ENCODE measurements at regions not wholly inside any gene's neighbourhood (a gene's known extent, or its start where the extent isn't known, plus 50 kb on each side); places are given as distances from the start of the nearest gene placed in this dataset.
"Not testable (repeated sequence)": the region's sequence is repeated elsewhere in the genome, so short reads cannot be mapped to it uniquely, and the experiment has no call there.

DNA sequence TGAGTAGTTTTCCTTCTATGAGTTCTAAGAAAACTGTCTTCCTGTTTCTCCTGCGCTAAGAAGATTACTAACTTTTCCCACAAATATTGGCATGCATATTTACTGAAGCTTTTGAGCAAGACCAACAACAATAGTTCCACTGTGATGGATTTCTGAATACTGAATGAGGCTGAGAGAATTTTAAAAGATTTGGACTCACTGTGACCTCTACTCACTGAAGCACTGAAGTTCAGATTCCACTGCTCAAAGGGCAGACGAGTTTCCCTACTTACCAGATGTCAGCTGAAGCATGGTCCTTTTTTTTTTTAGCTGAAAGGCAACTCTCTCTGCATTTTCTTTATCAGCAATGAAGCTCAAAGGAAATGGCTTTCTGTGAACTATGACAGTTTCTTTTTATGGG is 718.5 kb downstream of the RFPL4B start:
- no peak for DNase-seq

DNA sequence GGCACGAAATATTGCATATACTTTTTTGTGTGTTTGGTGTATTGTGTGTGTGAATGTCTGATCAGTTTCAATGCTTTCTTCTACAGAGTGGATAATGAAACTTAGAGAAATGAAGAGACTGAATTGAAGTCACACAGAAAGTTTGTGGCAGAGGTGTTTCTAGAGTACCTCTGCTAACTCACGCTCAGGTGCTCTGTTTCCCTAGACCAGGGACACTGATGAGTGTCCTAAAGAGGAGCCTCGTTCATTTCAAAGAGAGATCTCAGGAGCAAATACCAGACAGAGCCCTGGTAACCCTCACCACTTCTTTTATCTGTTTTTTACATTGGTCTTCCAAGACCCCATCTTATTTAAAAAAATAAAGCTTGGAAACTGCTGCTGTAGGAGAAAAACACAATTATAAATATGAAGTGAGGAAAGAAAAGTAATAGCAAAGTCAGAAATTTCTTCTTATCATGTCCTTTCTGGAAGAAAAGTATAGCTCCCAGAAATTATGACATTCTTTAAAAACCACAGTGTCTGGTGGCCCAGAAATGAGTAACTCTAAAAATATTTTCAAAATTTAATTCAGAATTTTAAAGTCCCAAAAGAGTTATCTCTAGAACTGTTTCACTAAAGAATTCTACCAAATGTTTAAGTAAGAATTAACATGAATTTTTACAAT is 720.6 kb downstream of the RFPL4B start:
- no peak for DNase-seq

DNA sequence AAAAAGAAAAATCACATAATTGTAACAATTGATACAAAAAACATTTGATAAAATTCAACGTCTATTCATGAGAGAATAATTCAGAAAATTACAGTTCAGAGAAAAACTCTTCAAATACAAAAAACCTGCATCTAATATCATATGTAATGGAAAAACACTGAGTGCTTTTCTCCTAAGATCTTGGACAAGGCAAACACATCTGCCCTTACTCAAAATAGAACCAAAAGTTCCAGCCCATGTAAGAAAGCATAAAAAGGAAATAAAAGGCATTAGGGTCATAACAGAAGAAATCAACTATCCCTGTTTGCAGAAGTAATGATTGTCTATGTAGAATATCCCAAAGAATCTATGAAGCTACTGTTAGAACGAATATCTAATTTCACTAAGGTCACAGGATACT is 721.4 kb downstream of the RFPL4B start:
- no peak for DNase-seq

DNA sequence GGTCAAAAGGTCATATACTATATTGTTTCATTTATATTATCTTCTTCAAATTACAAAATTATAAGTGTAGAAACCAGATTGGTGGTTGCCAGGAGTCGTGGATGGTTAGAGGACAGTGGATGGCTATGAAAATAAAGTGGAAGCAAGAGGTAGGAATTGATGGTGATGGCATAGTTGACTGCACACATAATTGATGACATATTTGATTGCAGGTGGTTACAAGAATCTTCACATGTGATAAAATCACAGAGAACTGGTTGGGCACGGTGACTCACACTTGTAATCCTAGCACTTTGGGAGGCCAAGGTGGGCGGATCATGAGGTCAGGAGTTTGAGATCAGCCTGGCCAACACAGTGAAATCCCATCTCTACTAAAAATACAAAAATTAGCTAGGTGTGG is 723.6 kb downstream of the RFPL4B start:
- DNase-seq = not testable (repeated sequence)

- no peak for DNase-seq
Measured at GRCh38 chr6:113073611-113074191, 726.6 kb downstream of the RFPL4B start.

- no peak for DNase-seq
Measured at GRCh38 chr6:113076116-113076515, 729.0 kb downstream of the RFPL4B start.

DNA sequence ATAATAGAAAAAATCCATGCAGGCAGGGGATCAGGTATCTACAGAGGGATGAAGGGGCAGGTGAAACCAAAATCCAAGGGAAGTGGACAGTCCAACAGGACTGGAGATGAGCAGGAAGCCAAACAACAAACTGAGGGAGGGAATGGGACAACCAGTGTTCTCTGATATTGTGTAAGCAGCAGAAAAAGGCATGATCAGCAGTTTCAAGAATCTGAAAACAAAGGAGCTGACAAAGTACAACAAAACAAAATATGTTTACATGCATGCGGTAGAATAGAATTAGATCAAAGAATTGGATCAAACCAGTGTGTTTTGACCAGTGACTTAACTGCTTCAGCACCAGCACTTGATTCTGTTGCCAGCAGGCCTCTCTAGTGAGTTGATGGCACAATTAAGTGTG is 729.7 kb downstream of the RFPL4B start:
- DNase-seq = no peak

DNA sequence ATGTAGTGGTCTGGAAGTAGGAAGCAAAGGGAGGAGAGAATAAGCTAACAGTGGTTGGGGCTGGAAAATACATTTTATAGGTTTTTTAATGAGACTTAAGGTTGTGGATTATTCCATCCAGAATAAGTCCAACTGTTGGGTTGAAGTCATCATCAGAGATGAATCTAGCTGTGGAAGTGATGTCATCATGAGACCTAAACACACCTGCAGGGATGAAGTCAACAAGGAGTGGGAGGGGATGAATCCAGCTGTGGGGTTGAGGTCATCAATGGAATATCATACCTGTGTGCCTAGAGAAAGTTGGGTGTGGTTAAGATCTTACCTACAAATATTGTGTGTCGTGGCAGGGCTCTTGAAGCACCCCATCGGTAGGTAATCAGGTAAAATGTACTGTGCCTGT is 730.7 kb downstream of the RFPL4B start:
- no peak for DNase-seq

- no peak for DNase-seq
Measured at GRCh38 chr6:113078791-113079190, 731.7 kb downstream of the RFPL4B start.

DNA sequence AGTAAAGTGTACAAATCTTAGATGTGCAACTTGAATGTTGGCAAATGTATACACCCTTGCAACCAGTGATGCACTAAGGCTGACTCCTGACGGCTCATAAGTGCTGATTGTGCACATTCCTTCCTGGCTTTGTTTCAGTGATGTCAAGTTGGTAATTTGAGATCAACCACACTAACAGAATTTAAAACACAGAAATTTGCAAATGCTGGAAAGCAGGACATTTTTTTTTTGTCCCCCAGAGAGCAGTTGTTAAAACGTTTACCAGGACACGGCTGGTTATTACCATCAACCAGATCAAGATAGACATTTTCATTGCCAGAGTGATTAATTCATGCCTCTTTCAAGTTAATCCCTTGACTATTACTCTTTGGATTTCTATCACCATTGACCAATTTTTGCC is 735.6 kb downstream of the RFPL4B start:
- DNase-seq = no peak

DNA sequence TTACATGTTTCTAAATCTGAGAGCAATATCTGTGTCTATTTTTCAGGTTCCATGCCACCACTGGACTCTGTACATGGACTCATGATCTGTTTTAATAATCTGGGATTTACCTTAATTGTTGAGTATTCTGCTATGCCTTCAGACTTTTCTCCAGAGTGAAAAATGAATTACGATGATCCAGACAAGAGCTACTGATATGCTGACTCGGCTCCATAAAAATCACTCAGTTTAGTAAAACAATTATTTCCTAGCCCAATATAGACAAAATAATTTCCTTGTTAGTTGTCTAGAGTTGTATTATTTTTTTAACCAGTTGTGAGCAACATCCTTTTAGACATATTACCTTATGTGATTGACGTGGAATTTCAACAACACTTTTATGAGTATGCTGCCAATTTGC is 736.8 kb downstream of the RFPL4B start:
- DNase-seq = no peak

- DNase-seq = no peak
Measured at GRCh38 chr6:113089056-113089455, 741.9 kb downstream of the RFPL4B start.

DNA sequence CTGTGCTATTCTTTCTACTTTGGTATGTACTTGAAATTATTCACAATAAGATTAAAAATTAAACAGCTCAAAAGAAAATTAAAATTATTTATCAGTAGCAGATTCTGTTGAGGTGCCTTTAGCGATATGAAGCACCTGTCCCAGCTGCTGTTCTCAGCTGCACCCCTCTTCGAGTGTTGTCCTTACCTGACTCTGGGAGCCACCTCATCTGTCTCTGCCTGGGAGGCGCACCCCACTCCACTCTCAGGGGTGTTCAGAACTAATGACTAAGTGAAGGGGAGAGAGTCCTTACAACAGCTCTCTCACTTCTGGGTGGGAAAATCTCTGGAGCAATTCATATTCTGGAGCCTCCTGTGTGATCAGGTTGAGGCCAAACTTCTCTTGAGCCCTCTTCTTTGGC is 745.7 kb downstream of the RFPL4B start:
- no peak for DNase-seq

- DNase-seq = no peak
Measured at GRCh38 chr6:113094779-113095178, 747.6 kb downstream of the RFPL4B start.

- DNase-seq = no peak
Measured at GRCh38 chr6:113095841-113096240, 748.7 kb downstream of the RFPL4B start.

DNA sequence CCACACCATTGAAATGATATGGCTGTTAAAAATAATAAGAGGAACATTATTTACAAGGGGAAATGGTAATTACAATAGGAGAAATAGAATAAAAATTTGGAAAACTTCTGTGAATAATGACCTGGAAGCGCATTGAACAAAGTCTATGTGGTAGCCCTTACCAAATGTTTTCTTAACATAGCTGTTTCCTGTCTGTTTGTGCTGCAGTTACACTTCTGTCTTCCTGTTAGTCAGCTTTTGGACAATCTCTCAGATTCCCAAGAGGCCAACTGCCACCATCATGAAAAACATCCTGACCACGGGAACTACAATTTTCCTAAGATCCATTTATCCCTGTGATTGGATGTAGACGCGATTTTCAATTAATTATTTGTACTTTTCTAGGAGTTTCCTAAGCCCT is 754.4 kb upstream of the MARCKS start:
- DNase-seq = peak; percentile 2

DNA sequence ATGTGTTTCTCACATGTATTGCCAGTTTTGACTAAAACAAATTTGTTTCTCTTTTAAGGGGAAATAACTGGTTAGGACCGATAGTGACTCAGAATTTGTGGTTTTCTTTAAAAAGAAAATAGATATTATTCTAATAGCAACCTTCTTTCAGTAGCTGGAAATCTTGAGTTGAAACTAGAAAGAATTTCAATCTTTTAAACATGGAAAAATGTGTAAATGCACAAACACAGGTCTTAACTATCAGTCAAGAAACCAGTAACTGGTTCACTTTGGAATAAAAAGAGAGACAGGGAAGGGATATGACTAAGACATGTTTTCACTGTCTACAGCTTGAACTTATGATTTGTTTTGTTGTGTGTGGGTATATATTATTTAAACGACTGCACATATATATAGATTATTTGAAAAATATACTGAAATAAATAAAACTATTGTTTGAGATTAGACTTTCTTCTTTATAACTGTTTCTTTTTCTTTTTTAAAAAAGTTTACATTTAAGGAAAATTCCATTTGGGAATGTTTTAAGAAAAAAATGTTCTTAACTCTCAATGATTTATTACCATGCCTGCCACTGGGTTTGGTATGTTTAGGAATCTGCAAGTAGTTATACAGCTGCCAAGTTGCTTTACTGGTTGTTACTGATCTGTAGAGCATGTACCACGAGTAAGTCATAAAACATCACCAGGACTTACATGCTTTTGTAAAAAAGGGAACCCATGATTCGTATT is 753.3 kb upstream of the MARCKS start:
- DNase-seq = peak; percentile 73

GRCh38 chr6:113104541-113104940 is 752.6 kb upstream of the MARCKS start:
- no peak for DNase-seq

DNA sequence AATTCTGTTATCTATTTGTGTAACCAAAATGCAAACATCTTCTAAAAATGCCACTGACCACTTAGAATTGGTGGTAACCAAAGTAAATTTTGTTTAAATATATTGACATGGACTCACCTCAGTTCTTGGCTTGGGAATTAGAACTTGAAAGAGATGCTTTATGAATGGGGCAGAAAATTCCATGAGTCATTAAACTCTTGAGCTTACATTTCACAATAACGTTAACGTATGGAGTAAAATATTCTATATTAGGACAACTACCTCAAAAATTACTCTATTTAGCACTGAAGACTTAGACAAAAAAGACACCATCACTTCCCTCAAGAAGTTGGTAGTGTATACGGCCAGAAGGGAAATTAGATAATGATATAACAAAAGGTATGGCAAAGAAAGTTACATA is 752.2 kb upstream of the MARCKS start:
- peak; percentile 60 for DNase-seq

DNA sequence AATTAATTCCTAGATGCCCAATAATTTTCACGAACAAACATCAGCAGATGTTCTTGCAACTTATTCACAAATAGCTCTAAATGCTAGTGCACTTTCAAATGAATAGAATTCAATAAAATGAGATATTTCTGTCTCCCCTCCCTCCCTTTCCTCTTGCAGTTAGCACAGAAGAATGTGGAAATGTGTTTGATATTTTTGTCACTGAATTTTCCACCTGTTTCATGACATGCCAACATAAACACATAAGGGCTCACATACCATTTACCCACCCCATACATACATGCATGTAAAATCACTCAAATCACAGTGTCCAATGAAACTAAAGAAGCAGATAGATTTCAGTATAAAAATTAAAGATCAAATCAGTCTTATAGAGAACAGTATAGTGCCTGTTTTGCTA is 746.9 kb upstream of the MARCKS start:
- DNase-seq = no peak

DNA sequence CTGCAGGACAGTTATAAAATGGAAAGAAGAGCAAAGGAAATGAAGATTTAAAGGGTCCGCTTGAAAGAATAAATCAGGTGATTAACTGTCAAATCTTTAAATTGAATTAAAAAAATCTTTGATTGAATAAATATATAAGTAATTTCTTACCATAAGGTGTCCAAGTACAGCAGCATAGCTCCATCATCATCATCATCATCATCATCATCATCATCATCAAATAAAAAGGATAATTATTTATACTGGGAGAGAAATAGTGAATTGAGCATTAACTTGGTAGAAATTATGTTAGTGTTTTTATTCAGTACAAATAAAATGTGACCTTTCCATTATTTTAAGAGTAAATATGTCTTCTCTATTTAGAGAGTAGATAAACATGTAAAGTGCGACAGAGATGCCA is 745.6 kb upstream of the MARCKS start:
- no peak for DNase-seq

DNA sequence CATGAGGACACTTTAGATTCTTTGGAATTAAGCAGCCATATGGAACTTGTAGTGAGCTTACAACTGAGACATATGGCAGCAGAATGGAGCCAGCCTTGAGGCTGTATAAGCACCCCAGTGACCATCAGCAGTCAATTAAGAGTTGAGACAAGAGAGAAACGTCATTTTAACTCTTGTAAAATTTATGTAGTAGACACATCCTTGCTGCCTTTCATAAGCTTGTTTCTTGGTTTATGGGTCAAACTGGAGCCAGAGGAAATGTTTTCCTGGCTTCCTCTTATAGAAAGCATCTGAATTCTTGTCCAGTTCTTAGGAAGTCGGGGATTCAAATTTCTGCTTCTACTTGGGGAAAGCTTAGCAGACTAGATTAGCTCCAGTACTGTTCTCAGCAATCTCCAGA is 745.1 kb upstream of the MARCKS start:
- DNase-seq = no peak

- peak; percentile 64 for DNase-seq
Measured at GRCh38 chr6:113115196-113115595, 741.9 kb upstream of the MARCKS start.

DNA sequence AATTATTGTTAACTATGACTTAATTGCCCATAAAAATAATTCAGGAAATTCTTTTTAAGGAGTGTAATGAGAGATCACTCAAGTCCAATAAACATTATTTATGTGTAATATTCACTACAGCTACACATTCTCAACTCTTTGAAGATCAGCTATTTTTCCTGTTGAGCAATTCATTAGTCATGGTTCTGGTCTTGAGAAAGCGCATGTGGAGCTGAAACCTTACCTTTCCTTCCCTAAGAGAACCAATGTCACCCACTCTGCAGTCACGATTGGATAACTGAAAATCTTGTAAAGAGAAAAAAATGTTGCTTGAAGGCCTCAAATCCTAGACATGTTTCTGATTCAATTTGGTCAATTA is 736.9 kb upstream of the MARCKS start:
- DNase-seq = peak; percentile 60
